ENCODE measurements at regions not wholly inside any gene's neighbourhood (a gene's known extent, or its start where the extent isn't known, plus 50 kb on each side); places are given as distances from the start of the nearest gene placed in this dataset.
"Not testable (repeated sequence)": the region's sequence is repeated elsewhere in the genome, so short reads cannot be mapped to it uniquely, and the experiment has no call there.

GRCh38 chr10:33688506-33688905, 354.0 kb upstream of the NRP1 start:
- DNase-seq: no peak

GRCh38 chr10:33684211-33684611, 349.7 kb upstream of the NRP1 start:
- no peak for DNase-seq

GRCh38 chr10:33681595-33681994, 347.1 kb upstream of the NRP1 start:
- DNase-seq: no peak

- no peak for DNase-seq
These were observed 345.6 kb upstream of the NRP1 start for GRCh38 chr10:33680036-33680435.

- no peak for DNase-seq
These were observed 342.3 kb upstream of the NRP1 start for GRCh38 chr10:33676606-33677339.

- DNase-seq: no peak
These were observed 340.6 kb upstream of the NRP1 start for GRCh38 chr10:33674986-33675599.

GRCh38 chr10:33674491-33674890, 340.0 kb upstream of the NRP1 start:
- no peak for DNase-seq

GRCh38 chr10:33673839-33674415, 339.5 kb upstream of the NRP1 start:
- no peak for DNase-seq

- no peak for DNase-seq
These were observed 335.4 kb upstream of the NRP1 start for GRCh38 chr10:33669904-33670303.

GRCh38 chr10:33666686-33667480, 332.4 kb upstream of the NRP1 start:
- no peak for DNase-seq

- no peak for DNase-seq
These were observed 331.0 kb upstream of the NRP1 start for GRCh38 chr10:33665501-33665900.

GRCh38 chr10:33664070-33664469, 329.6 kb upstream of the NRP1 start:
- DNase-seq: no peak

- DNase-seq: no peak
These were observed 327.3 kb upstream of the NRP1 start for GRCh38 chr10:33661580-33662336.

- DNase-seq: no peak
These were observed 325.9 kb upstream of the NRP1 start for GRCh38 chr10:33660329-33660728.

- no peak for DNase-seq
These were observed 323.4 kb upstream of the NRP1 start for GRCh38 chr10:33657913-33658312.

- DNase-seq: no peak
These were observed 322.9 kb upstream of the NRP1 start for GRCh38 chr10:33657154-33657908.

- DNase-seq: no peak
These were observed 321.5 kb upstream of the NRP1 start for GRCh38 chr10:33655921-33656320.

GRCh38 chr10:33655165-33655815, 320.8 kb upstream of the NRP1 start:
- DNase-seq: no peak

GRCh38 chr10:33653584-33654367, 319.3 kb upstream of the NRP1 start:
- DNase-seq: no peak

- DNase-seq: no peak
These were observed 318.4 kb upstream of the NRP1 start for GRCh38 chr10:33652870-33653269.

- not testable (repeated sequence) for DNase-seq
These were observed 315.7 kb upstream of the NRP1 start for GRCh38 chr10:33650131-33650530.

Measured in stimulated activated naive CD4-positive, alpha-beta T cell (primary cell).